ENCODE measurements at regions not wholly inside any gene's neighbourhood (a gene's known extent, or its start where the extent isn't known, plus 50 kb on each side); places are given as distances from the start of the nearest gene placed in this dataset.
A peak's percentile ranks its signal among the peaks of the same experiment; 100 is the strongest.
"Not testable (repeated sequence)": the region's sequence is repeated elsewhere in the genome, so short reads cannot be mapped to it uniquely, and the experiment has no call there.

DNA sequence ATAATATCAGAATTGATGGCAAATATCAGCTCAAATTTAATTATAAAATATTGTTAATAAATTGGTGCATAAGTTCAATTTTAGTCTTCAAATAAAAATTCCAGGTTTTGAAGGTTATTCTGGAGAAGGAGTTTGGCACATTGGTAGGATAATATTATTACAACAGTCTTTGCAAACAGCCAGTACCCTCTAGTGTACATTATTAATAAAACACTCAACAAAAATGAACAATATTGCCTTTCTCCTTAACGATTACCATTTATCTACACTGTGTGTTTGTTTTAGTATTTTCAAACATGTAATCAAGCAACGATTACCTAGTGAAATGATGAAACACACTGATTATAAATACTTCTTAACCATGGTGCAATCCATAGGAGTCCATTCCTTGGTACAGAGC is 334.0 kb upstream of the FSIP2 start:
- H3K9me3 ChIP-seq: no peaks in the 10 kb centered on the region
- no peaks in the 10 kb centered on the region for H3K36me3 ChIP-seq
- no peaks in the 10 kb centered on the region for H3K27me3 ChIP-seq
- TF ChIP-seq, protein P1, sequence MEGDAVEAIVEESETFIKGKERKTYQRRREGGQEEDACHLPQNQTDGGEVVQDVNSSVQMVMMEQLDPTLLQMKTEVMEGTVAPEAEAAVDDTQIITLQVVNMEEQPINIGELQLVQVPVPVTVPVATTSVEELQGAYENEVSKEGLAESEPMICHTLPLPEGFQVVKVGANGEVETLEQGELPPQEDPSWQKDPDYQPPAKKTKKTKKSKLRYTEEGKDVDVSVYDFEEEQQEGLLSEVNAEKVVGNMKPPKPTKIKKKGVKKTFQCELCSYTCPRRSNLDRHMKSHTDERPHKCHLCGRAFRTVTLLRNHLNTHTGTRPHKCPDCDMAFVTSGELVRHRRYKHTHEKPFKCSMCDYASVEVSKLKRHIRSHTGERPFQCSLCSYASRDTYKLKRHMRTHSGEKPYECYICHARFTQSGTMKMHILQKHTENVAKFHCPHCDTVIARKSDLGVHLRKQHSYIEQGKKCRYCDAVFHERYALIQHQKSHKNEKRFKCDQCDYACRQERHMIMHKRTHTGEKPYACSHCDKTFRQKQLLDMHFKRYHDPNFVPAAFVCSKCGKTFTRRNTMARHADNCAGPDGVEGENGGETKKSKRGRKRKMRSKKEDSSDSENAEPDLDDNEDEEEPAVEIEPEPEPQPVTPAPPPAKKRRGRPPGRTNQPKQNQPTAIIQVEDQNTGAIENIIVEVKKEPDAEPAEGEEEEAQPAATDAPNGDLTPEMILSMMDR (IDR thresholded peaks at IDR 0.05): no peak
- TF ChIP-seq EP300 (IDR thresholded peaks at IDR 0.05): no peak
- TF ChIP-seq POLR2AphosphoS5 (IDR thresholded peaks at IDR 0.05): no peak
- TF ChIP-seq POLR2A (IDR thresholded peaks at IDR 0.05): no peak
- no peaks in the 10 kb centered on the region for H3K4me1 ChIP-seq
- intact Hi-C loops (cut with DNase I): no loop called here
- DNase-seq: no peak
- no peak overlapping the region for H3K27ac ChIP-seq
- H3K4me3 ChIP-seq: no peak overlapping the region
- 13 to 46% methylated on average over 2 of the region's 2 CpGs for WGBS, 2 donors

DNA sequence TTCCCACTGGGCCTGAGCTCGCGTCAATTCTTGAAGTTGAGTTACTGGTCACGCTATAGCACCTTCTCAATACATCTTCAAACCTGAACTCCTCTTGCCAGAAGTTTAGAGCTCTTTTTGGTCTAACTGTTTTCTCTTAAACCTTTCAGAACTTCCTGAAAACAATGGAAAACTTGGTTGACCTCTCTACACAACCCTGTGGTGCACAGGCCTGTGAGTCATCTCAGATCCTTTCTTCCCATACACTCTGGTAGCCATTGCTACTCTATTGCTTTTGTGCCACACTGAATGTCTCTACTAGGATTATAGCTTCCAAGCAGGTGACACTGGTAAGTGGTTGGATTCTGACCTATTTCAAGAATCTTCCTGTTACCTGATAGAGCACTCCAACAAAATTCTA is 321.5 kb upstream of the FSIP2 start:
- H3K4me3 ChIP-seq: no peak overlapping the region
- no peaks in the 10 kb centered on the region for H3K36me3 ChIP-seq
- WGBS, 2 donors: 95 to 96% methylated on average over 3 of the region's 3 CpGs
- no peaks in the 10 kb centered on the region for H3K27me3 ChIP-seq
- DNase-seq: no peak
- no peaks in the 10 kb centered on the region for H3K9me3 ChIP-seq
- H3K27ac ChIP-seq: no peak overlapping the region
- TF ChIP-seq, protein P1 (IDR thresholded peaks at IDR 0.05): no peak
- TF ChIP-seq POLR2A (IDR thresholded peaks at IDR 0.05) (no peak), EP300 (IDR thresholded peaks at IDR 0.05) (no peak), POLR2AphosphoS5 (IDR thresholded peaks at IDR 0.05) (no peak)
- intact Hi-C loops (cut with DNase I): no loop called here
- H3K4me1 ChIP-seq: no peaks in the 10 kb centered on the region

DNA sequence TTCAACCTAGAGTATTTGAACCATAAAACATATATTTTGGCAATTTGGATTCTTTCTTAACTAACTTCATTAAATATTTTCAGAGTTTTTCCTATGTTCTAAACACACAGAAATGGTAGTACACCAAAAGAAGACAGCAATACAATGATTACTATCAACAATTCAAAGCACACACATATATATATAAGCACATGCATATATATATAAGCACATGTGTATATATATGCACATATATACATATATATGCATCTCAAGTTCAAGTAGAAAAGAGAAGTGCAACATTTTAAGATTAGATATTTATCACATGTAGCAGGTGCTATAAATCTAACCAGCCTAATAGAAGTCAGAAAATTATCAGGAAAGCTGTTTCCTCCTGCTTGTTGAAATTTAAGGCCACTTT is 320.9 kb upstream of the FSIP2 start:
- Histone ChIP-seq H3K36me3 (no peaks in the 10 kb centered on the region), H3K27me3 (no peaks in the 10 kb centered on the region), H3K9me3 (no peaks in the 10 kb centered on the region), H3K4me1 (no peaks in the 10 kb centered on the region), H3K4me3 (no peak overlapping the region), H3K27ac (no peak overlapping the region)
- intact Hi-C loops (cut with DNase I): no loop called here
- DNase-seq: no peak
- no peak for TF ChIP-seq EP300 (IDR thresholded peaks at IDR 0.05)
- TF ChIP-seq POLR2A (IDR thresholded peaks at IDR 0.05): no peak
- TF ChIP-seq POLR2AphosphoS5 (IDR thresholded peaks at IDR 0.05): no peak

DNA sequence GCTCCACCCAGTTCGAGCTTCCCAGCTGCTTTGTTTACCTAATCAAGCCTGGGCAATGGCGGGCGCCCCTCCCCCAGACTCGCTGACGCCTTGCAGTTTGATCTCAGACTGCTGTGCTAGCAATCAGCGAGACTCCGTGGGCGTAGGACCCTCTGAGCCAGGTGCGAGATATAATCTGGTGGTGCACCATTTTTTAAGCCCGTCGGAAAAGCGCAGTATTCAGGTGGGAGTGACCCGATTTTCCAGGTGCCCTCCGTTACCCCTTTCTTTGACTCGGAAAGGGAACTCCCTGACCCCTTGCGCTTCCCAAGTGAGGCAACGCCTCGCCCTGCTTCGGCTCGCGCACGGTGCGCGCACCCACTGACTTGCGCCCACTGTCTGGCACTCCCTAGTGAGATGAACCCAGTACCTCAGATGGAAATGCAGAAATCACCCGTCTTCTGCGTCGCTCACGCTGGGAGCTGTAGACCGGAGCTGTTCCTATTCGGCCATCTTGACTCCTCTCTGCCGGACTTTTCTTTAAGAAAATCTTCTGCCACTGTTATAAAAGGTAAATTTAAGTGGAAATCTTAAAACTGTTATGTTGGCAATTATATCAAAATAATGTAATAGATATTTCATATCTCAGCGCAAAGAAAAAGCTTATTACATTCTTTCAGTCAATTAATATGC is 313.5 kb upstream of the FSIP2 start:
- H3K27ac ChIP-seq; H3K36me3 ChIP-seq; DNase-seq; H3K27me3 ChIP-seq; H3K4me1 ChIP-seq; H3K9me3 ChIP-seq; intact Hi-C loops (cut with DNase I): not testable (repeated sequence)
- H3K4me3 ChIP-seq: peak overlapping the region in 1 of 4 donors; percentile 21
- 64 to 73% methylated on average over 33 of the region's 33 CpGs for WGBS, 2 donors

DNA sequence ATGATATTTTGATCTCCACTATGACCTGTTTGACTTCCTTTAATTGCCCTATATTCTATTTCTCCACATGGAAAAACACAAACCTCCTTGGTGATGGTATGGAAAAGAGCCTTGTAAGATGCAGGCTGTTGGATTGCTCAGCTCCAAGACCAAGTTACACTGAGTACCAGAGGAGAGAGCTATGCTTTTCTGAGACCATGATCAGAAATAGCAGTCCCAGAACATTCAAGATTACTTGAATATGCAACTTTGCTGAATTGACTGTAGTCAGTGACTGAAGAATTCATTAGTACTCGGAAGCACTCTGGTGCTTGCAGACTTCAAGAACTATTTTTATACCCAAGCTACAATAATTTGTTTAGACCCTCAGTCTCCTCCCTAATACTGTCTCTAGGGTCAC is 310.6 kb upstream of the FSIP2 start:
- Histone ChIP-seq H3K27me3 (no peaks in the 10 kb centered on the region), H3K36me3 (no peaks in the 10 kb centered on the region), H3K4me1 (no peaks in the 10 kb centered on the region), H3K27ac (no peak overlapping the region), H3K4me3 (no peak overlapping the region), H3K9me3 (no peaks in the 10 kb centered on the region)
- 41 to 83% methylated on average over 1 of the region's 1 CpG for WGBS, 2 donors
- no peak for DNase-seq
- TF ChIP-seq EP300 (IDR thresholded peaks at IDR 0.05): no peak
- TF ChIP-seq POLR2AphosphoS5 (IDR thresholded peaks at IDR 0.05): no peak
- TF ChIP-seq, protein P1 (IDR thresholded peaks at IDR 0.05): no peak
- no peak for TF ChIP-seq POLR2A (IDR thresholded peaks at IDR 0.05)
- intact Hi-C loops (cut with DNase I): no loop called here

DNA sequence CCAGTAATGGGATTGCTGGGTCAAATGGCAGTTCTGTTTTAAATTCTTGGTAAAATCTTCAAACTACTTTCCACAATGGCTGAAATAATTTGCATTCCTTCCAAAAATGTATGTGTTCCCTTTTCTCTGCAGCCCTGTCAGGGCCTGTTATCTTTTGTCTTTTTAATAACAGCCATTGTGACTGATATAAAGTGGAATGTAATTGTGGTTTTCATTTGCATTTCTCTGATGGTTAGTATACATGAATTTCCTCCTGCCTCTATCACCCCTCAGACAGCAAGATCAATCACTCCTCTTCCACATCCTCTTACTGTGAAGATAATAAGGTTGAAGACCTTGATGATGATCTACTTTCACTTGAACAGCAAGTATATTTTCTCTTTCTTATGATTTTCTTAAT is 304.8 kb upstream of the FSIP2 start:
- Histone ChIP-seq H3K4me3 (no peak overlapping the region), H3K27me3 (no peaks in the 10 kb centered on the region), H3K9me3 (no peaks in the 10 kb centered on the region), H3K27ac (no peak overlapping the region), H3K36me3 (no peaks in the 10 kb centered on the region), H3K4me1 (no peaks in the 10 kb centered on the region)
- no peak for DNase-seq
- no peak for TF ChIP-seq POLR2AphosphoS5 (IDR thresholded peaks at IDR 0.05)
- TF ChIP-seq EP300 (IDR thresholded peaks at IDR 0.05): no peak
- TF ChIP-seq, protein P1 (IDR thresholded peaks at IDR 0.05): no peak
- TF ChIP-seq POLR2A (IDR thresholded peaks at IDR 0.05): no peak
- intact Hi-C loops (cut with DNase I): no loop called here
